A673 (cell line): ENCODE measurements at regions not wholly inside any gene's neighbourhood (a gene's known extent, or its start where the extent isn't known, plus 50 kb on each side); places are given as distances from the start of the nearest gene placed in this dataset.

ENCODE experiments used
- BruUV-seq: library from RNA; stranded (reverse); fragments of 400-500 nt; replicated peaks from 2 replicates; lab custom pipeline; 2021; lab: Mats Ljungman, UMichigan
- CTCF ChIA-PET: fragments of 300-600 bp; sonication (Branson Sonifier 250); formaldehyde crosslinking; loops from one replicate; lab custom pipeline; 2022; ENCODE audit warnings: antibody characterized with exemption; lab: Charles Lee
- POLR2A ChIA-PET: fragments of 300-600 bp; sonication (Branson Sonifier 250); formaldehyde crosslinking; loops from one replicate; lab custom pipeline; 2022; ENCODE audit warnings: antibody characterized with exemption; ENCODE audit not compliant: low non-redundant PET; lab: Charles Lee
- DNase-seq: peaks from one replicate; pipeline ENCODE4 v3.0.0-alpha.2; 2015; ENCODE audit warnings: low spot score
- H3K27ac ChIP-seq: fragments of 200-600 bp; sonication (generic); 2 replicates; pipeline ENCODE4 v1.5.1; 2016; ENCODE audit warnings: mixed run types, low read depth, mild to moderate bottlenecking, mixed read lengths, antibody characterized with exemption, low read length; ENCODE audit not compliant: poor library complexity, severe bottlenecking
- H3K27me3 ChIP-seq: fragments of 200-600 bp; sonication (generic); replicated peaks from 2 replicates; pipeline ENCODE4 v1.6.1; 2017; ENCODE audit warnings: mixed run types, low read depth, mild to moderate bottlenecking, mixed read lengths, antibody characterized with exemption, low read length; ENCODE audit not compliant: insufficient read depth, poor library complexity
- H3K36me3 ChIP-seq: fragments of 200-600 bp; sonication (generic); 2 replicates; pipeline ENCODE4 v1.6.1; 2016; ENCODE audit warnings: mixed run types, mild to moderate bottlenecking, mixed read lengths, antibody characterized with exemption, low read length; ENCODE audit not compliant: insufficient read depth, poor library complexity, severe bottlenecking
- H3K4me1 ChIP-seq: fragments of 200-600 bp; sonication (generic); 2 replicates; pipeline ENCODE4 v1.6.1; 2017; ENCODE audit warnings: mixed run types, mild to moderate bottlenecking, mixed read lengths, antibody characterized with exemption, low read length; ENCODE audit not compliant: insufficient read depth, poor library complexity, severe bottlenecking
- H3K4me3 ChIP-seq: fragments of 200-600 bp; sonication (generic); 2 replicates; pipeline ENCODE4 v1.5.1; 2016; ENCODE audit warnings: low read depth, mixed run types, mild to moderate bottlenecking, mixed read lengths, low read length; ENCODE audit not compliant: poor library complexity, severe bottlenecking
- H3K9me3 ChIP-seq: fragments of 200-600 bp; sonication (generic); 2 replicates; pipeline ENCODE4 v1.6.1; 2016; ENCODE audit warnings: mixed run types, low read depth, mild to moderate bottlenecking, mixed read lengths, antibody characterized with exemption, low read length; ENCODE audit not compliant: poor library complexity, severe bottlenecking
- EZH2 ChIP-seq: fragments of 200-600 bp; sonication (generic); IDR thresholded peaks from 2 replicates; pipeline ENCODE4 v1.6.1; 2017; ENCODE audit warnings: borderline replicate concordance, low read depth, mild to moderate bottlenecking, mixed read lengths, antibody characterized with exemption, low read length; ENCODE audit not compliant: poor library complexity, severe bottlenecking
- intact Hi-C: fragments of 100-400 bp; cut with micrococcal nuclease; formaldehyde crosslinking; loops from one replicate; pipeline ENCODE4 v1.10.0; 2022; ENCODE audit not compliant: unreplicated experiment
- TF ChIP-seq, protein P1 (sequence below): fragments of 300-800, 200-600 bp; sonication (generic); conservative IDR thresholded peaks from 2 replicates; pipeline ENCODE4 v1.5.1; 2017; ENCODE audit warnings: low read depth, mild to moderate bottlenecking, antibody characterized with exemption, low read length, moderate library complexity, mixed read lengths

DNA sequence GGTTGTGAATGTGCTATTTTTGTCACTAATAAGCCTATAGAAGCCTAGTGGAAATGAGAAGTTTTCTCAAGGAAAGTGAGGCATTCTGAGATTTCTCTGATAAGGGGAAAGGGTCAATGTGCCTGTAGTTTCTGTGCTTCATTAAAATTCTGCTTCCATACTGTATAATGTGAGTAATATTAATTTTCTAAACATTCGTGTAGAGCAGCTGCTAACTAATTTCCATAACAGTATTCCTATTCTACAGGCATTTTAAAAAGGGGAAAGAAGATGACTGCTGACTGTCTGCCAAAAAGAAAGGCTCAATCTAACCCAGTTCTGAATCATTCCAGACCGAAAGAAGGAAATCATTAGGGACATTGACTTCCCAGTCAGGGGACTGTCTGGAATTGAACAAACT is 293.3 kb upstream of the TMPO start:
- no peaks in the 10 kb centered on the region for H3K36me3 ChIP-seq
- no peaks in the 10 kb centered on the region for H3K9me3 ChIP-seq
- H3K4me1 ChIP-seq, result peaks cover 12% of the 10 kb centered on the region
- no peak overlapping the region for H3K4me3 ChIP-seq
- POLR2A ChIA-PET, result no interaction called here
- no peak overlapping the region for H3K27ac ChIP-seq
- no TSS peak for BruUV-seq
- H3K27me3 ChIP-seq, result no peaks in the 10 kb centered on the region
- no peak for DNase-seq
- CTCF ChIA-PET, result no interaction called here
- TF ChIP-seq, protein P1, sequence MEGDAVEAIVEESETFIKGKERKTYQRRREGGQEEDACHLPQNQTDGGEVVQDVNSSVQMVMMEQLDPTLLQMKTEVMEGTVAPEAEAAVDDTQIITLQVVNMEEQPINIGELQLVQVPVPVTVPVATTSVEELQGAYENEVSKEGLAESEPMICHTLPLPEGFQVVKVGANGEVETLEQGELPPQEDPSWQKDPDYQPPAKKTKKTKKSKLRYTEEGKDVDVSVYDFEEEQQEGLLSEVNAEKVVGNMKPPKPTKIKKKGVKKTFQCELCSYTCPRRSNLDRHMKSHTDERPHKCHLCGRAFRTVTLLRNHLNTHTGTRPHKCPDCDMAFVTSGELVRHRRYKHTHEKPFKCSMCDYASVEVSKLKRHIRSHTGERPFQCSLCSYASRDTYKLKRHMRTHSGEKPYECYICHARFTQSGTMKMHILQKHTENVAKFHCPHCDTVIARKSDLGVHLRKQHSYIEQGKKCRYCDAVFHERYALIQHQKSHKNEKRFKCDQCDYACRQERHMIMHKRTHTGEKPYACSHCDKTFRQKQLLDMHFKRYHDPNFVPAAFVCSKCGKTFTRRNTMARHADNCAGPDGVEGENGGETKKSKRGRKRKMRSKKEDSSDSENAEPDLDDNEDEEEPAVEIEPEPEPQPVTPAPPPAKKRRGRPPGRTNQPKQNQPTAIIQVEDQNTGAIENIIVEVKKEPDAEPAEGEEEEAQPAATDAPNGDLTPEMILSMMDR, result no peak
- TF ChIP-seq EZH2, result no peak
- intact Hi-C loops, result no loop called here

DNA sequence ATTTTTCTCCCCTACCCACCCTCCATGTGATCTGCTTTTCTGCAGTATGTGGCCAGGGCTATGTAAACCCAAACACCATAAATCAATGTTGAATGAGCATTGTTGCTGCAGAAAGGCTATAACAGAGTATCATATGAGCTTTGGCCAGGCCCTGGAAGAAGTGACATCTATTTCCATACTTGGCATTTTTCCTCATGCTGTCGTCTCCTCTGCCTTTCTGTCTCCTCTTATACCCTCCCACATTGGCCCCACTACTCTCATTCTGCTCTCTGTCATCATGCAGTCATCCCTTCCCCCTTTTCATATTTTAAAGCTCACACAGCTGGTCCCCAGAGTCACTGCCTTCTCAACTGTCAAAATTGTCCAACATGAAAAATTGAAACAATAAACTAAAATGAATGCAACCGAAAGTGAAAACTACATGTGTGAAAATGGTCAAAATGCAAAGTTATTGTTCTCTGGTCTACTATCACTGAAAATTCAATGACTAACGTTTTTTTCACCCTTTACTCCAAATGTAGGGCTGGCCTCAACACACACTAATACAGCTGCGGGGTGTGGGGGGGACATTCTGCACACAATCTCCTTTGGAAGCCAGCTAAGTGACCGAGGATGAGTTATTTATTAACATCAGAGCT is 290.7 kb upstream of the TMPO start:
- Histone ChIP-seq H3K9me3 (no peaks in the 10 kb centered on the region), H3K27ac (no peak overlapping the region), H3K4me1 (peaks cover 16% of the 10 kb centered on the region), H3K4me3 (no peak overlapping the region), H3K27me3 (no peaks in the 10 kb centered on the region), H3K36me3 (no peaks in the 10 kb centered on the region)
- DNase-seq, result no peak
- no peak for TF ChIP-seq EZH2
- TF ChIP-seq, protein P1, result no peak
- BruUV-seq, result no TSS peak
- intact Hi-C loops, result no loop called here
- ChIA-PET CTCF (interaction anchor here (0.7 kb wide), 1 partner anchor 462 kb away, joined by 3 read pairs; no protein-coding TSS in a partner anchor), POLR2A (no interaction called here)

DNA sequence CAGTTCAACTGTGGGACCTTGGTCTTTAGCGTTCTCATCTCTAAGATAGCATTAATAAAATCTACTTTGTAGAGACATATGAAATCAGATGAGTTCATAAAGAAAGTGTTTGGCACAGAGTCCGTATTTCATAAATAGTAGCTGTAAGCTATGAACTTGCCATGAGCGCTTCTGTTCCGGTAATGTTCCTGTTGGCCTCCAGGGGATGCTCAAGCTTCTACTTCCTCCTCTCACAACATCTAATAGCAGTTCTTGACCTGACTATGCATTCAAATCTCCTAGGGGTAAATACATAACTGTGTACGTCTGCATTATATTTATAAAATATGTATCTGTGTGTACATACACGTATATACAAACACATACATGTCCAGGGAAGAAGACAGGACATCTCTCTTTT is 288.2 kb upstream of the TMPO start:
- BruUV-seq, result no TSS peak
- Histone ChIP-seq H3K4me1 (peaks cover 8% of the 10 kb centered on the region), H3K27me3 (no peaks in the 10 kb centered on the region), H3K27ac (no peak overlapping the region), H3K36me3 (no peaks in the 10 kb centered on the region), H3K4me3 (no peak overlapping the region), H3K9me3 (no peaks in the 10 kb centered on the region)
- DNase-seq, result peak; percentile 53
- POLR2A ChIA-PET, result no interaction called here
- TF ChIP-seq EZH2, result no peak
- TF ChIP-seq, protein P1, result peak; percentile 67
- CTCF ChIA-PET, result interaction anchor here (0.5 to 0.7 kb wide), 3 partner anchors 147 to 903 kb away, joined by 3 to 6 read pairs (median 4); no protein-coding TSS in a partner anchor
- intact Hi-C loops, result loop anchor here (1.0 kb wide), 1 partner anchor 146 kb away; no protein-coding TSS in a partner anchor
